Stimulated activated CD4-positive, alpha-beta T cell treated with anti-CD3 and anti-CD28 coated beads, Interleukin-4, amount 100 ng/mL, for 24 hours (primary cell): ENCODE measurements at regions not wholly inside any gene's neighbourhood (a gene's known extent, or its start where the extent isn't known, plus 50 kb on each side); places are given as distances from the start of the nearest gene placed in this dataset.
A peak's percentile ranks its signal among the peaks of the same experiment; 100 is the strongest.
"Not testable (repeated sequence)": the region's sequence is repeated elsewhere in the genome, so short reads cannot be mapped to it uniquely, and the experiment has no call there.

ENCODE experiments used
- DNase-seq: peaks from one replicate; pipeline ENCODE4 v3.0.0-alpha.2; 2020

DNA sequence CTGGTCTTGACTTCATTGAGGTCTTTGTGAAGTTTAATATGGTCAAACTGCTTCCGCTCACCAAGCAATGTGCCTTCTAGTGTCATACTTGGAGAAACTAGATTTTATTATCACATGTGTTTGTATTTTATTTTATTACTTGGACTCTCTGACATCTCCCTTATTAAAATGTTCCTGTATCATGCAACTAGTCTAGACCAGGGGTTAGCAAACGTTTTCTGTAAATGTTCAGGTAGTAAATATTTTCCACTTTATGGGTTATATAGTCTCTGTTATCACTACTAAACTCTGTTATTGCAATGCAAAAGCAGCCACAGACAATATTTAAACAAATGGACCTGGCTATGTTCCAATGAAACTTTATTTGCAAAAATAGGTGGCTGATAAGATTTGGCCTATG is 443.8 kb downstream of the MID1IP1 start:
- DNase-seq: no peak

DNA sequence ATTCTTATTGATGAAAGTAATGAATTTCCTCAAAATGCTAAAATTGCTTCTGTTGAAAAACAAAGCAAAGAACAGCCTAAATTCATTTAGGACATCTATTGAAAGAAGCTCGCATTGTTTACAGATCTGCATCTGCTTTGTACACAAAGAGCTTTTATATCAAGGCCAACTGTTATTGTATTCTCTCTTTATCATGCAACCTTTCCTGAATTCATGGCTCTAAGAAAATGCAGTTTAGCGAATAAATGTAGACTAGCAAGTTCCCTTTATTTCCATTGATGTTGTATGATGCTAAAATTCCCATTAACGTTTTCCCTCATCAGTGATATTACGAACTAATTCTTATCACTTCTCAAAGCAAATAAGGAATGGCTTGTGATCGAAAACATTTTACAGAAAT is 446.3 kb downstream of the MID1IP1 start:
- no peak for DNase-seq

DNA sequence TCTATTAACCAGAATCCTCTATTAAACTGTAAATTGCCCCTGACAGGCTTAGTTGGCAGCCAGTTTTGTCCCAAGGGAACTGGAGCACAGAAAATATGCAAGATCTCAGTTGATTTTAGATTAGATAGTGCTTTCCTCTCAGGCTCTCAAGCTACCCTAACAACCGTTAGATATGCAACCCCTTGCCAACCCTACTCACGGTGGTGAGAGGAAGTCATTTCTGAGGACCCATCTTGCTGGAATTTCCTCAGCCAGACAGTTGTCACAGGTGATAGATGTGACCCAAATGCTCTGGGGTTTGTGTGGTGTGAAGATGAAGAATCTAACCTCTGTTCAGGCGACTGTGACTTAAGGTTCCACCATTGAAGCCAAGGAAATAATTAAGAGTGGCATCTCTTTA is 447.1 kb downstream of the MID1IP1 start:
- DNase-seq: no peak

DNA sequence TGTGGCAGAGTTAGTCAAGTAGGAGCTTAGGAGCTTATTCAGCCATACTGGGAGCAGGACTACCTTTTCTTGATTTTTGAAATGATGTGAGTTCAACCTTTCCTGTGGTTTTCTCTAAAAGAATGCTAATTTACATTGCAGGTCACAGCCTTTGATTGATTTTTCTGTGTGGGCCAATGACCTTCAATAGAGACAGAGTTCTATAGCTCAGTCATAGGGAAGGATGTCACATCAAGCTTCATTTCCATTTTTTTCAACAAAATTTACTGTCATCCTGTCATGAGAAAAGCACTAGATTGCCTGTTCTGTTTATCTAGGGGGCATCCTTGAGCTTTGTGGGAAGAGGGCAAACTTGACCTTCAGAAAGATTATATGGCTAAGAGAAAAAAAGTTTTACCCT is 448.7 kb downstream of the MID1IP1 start:
- no peak for DNase-seq

GRCh38 chrX:39251995-39252394 is 450.7 kb downstream of the MID1IP1 start:
- no peak for DNase-seq

GRCh38 chrX:39253551-39253950 is 452.3 kb downstream of the MID1IP1 start:
- DNase-seq: no peak

DNA sequence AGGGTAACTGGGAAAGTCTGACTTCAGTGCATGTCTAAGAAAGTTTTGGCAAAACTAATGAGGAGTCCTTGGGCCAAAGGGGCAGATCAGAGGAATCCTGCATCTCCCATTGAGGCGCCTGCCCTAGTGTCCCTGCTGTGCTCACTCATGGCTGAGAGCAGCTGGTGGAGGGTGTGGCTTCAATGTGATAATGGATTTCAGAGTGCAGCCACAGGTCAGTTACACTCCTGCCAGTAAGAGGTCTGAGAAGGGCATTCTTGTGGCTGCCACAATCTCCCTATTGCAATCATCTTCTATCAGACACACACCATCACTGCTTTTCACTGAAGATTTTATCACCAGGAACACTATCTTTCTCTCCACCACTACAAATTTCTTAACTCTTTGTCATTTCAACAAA is 457.1 kb downstream of the MID1IP1 start:
- no peak for DNase-seq

GRCh38 chrX:39260965-39261364 is 459.7 kb downstream of the MID1IP1 start:
- peak; percentile 12 for DNase-seq

DNA sequence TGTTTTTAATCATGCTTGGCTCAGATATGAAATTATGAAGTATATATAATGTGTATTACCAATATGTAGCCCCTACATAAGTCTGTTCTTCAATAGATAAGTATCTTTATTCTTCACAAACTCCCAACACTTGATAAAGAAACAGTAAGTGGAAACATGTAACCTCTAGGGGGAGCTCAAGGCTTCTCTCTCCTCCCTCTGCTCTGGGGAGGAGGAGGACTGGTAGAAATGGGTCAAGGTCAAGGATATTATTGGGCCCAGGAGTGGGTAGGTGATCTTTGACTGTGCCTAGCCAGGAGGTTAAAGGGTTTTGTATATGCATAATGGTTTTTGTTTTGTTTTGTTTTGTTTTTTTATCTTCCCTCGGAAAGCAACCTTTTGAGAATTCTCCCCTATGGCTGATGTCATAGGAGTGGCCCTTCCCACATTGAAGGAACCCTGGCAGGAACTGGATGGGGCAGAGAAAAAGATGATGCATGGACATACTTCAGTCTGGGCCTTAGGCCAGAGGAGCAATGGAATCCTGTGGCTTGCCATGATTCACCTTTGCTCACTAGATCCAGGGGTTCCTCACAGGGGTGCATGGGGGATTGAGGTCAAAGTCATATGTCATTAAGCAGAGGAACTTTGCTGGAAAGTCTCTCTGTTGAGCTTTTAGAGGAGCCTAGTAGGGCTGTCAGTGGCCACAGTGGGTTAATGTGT is 460.3 kb downstream of the MID1IP1 start:
- peak; percentile 25 for DNase-seq

DNA sequence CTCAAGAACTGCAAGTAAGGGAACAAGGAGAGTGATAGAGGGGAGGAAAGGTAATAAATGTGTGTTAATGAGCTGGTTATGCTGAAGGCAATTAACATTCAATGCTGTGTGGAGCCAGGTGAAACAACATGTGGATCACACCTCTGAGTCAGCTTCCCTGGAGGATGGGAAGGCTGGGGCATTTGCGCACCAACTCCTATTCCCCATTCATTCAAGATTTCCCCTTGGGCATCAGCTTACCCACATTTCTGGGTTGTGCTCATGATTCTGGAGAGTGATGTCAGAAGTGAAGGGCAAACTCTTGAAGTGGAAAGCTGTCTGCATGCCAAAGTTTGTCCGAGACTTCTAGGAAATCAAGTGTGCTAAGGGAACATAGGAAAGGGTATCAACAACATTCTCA is 461.4 kb downstream of the MID1IP1 start:
- no peak for DNase-seq

DNA sequence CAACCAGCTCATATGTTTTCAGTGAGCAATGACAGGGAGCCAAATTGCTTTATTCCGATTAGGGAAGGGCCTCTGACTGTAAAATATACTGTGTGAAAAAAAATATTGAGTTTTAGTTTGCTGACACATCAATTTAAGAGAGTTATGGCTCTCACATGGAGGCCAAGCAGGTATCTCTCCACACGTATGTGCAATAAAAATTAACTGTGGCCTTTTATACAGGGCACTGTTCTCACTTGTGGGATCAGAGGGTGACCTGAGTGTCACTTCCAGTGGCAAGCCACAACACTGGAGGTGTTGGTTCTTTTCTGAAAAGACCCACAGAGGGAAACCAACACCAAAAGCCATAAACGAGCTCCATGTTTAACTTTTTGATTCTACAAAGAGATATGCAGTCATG is 462.8 kb downstream of the MID1IP1 start:
- DNase-seq: no peak

DNA sequence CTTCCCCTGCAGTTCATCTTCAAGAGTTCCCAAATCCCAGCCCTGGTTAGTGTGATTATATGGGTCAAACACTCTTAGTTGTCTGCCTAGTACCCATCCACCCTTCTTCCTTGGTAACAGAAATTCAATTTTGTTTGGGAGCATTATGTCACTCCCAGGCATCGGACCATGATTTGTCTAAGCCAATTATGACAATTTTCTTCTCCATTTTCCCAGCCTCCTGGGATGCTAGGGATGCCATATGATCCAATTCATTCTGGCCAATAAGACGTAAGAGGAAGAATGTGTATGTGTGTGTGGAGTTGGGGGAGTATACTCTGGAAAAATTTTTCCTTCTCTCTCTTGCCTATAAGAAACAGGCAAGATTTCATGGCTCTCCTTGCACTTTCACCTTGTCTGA is 465.9 kb downstream of the MID1IP1 start:
- DNase-seq: no peak

DNA sequence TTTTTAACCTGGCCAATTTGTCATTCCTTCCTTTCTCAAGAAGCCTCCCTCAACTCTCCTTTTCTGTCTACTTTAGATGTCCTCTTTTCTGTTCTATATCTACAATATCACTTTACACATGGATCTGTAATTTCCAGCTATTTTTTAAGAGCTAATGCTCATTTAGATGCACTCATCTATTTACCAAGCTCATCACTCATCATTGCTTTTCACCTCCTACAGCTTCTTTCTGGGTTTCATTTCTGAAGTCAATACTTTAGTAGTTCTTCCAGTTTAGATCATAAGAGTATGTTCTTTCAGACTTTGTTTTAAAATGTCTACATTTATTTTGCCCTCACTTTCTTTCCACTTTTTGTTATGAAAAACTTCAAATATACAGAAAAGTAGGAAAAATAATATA is 466.9 kb downstream of the MID1IP1 start:
- DNase-seq: no peak

DNA sequence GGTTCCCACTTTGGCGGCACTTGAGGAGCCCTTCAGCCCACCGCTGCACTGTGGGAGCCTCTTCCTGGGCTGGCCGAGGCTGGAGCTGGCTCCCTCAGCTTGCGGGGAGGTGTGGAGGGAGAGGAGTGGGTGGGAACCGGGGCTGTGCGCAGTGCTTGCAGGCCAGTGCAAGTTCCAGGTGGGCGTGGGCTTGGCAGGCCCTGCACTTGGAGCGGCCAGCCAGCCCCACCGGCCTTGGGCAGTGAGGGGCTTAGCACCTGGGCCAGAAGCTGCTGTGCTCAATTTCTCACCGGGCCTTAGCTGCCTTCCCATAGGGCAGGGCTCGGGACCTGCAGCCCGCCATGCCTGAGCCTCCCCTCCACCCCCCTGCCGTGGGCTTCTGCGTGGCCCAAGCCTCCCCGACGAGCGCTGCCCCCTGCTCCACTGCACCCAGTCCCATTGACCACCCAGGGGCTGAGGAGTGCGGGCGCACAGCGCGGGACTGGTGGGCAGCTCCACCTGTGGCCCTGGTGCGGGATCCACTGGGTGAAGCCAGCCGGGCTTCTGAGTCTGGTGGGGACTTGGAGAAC is 474.3 kb downstream of the MID1IP1 start:
- no peak for DNase-seq

- not testable (repeated sequence) for DNase-seq
These were observed 476.6 kb downstream of the MID1IP1 start for GRCh38 chrX:39277685-39278390.

DNA sequence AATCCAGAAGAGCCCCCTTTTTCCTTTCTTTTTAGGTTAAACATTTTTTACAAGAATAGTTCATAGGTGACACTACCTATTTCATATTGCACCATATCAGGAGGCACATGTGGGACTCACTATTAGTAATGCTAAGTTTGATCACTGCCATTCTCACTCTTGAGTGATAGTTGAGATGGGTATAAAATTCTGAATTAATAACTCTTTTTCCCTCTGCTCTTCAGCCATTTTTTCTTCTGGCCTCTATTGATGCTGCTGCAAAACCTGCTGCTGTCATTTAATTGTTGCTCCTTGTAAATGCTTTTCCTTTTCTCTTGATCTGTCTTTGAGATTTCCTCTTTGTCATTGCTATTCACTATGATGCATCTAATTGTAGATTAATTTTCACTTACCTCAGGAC is 482.0 kb downstream of the MID1IP1 start:
- DNase-seq: no peak

GRCh38 chrX:39288592-39288991 is 487.3 kb downstream of the MID1IP1 start:
- DNase-seq: no peak

DNA sequence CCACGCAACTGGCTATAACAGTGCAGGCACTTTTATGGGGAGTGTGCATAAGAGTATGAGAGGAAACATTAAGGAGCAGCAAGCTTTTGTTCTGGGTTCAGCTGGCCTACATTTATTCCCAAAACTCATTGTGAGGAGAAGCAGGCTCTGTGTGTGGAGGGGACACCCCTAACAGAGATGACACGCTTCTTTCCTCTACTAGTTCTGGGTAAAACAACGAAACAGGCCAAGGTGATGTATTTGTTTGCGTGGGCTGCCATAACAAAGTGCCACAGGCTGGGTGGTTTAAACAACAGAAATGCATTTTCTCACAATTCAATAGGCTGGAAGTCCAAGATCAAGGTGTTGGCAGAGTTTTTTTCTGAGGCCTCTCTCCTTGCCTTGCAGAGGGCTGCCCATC is 488.6 kb downstream of the MID1IP1 start:
- no peak for DNase-seq

GRCh38 chrX:39293203-39293602 is 491.9 kb downstream of the MID1IP1 start:
- DNase-seq: no peak

DNA sequence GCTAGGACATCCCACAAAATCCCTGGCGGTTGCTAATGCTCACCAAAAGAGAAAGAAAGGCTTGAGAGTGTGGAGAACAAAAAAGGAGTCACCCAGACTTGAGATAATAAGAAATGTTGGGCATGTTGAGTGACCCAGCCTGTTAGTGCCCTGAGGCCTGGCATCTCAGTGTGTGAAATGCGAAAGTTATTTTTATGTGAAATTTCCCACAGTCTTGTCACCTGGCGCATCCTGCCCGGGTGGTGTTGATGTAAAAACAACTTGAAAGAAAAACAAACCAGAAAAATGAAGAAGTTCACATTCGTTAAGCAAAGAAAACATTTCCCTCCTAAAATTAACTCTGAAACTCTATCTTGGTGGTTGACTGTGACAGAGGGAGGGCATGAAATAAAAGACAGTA is 495.2 kb downstream of the MID1IP1 start:
- DNase-seq: no peak

DNA sequence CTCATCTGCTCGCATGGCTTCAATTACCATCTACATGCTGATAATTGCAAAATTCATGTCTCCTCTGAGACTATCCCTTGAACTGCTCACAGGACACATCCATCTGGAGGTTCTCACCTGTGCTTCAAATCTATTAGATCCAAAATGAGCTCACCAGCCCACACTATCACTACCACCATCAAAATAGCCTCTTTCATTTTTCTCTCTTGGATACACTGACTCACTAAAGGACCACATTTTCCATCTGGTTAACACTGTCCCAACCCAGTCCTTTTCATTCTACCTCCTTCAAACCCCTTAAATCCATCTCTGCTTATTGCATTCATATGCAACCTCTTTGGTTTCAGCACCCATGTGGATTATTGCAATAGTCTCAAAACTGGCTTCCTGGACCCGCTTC is 497.6 kb downstream of the MID1IP1 start:
- DNase-seq: no peak

DNA sequence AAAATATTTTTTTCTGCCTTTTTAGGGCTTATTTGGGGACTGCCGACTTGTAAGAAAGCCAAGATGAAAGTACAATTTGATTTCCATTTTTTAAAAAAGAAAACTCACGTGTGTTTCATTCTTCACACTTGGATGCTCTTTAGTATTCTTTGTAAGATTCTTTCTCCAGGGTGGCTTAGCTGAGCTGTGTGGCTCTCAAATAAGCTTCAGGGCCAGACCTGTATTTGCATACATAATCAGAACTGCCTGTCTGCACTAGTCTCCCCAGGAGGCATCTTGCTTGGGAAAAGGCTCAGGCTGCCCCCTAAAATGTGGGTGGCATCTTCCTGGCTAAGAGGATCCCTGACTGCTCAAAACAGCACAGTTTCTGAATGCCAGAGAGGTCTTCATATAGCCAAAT is 498.4 kb downstream of the MID1IP1 start:
- DNase-seq: no peak

GRCh38 chrX:39301036-39301435 is 499.8 kb downstream of the MID1IP1 start:
- no peak for DNase-seq

DNA sequence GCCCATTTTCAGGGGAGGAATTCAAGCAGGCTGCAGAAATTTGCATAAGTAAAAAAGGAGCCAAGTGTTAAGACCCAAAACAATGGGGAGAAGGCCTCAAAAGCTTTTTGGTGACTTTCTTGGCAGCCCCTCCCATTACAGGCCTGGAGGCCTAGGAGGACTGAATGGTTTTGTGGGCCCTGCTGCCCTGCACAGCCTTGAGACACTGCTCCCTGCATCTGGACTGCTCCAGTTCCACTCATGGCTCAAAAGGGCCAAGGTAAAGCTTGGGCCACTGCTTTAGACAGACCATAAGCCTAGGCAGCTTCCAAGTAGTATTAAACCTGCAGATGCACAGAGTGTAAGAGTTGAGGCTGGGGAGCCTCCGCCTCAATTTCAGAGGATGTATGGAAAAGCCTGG is 501.6 kb downstream of the MID1IP1 start:
- DNase-seq: no peak

DNA sequence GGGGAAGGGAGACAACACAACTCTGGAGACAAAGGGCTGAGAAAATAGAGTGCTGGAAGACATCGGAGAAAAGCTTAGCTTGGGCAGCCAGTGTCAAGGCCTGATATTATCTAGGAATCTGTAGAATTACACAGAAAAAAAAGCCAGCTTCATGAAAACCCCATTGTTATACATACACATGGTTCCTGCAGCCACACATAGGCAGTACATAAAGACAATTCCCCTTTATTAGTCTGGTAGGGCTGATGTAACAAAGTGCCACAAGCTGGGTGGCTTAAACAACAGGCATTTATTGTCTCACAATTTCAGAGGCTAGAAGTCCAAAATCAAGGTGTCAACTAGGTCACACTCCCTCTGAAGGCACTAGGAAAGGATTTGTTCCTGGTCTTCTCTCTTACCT is 503.5 kb downstream of the MID1IP1 start:
- no peak for DNase-seq
